H1 (cell line): ENCODE measurements at regions not wholly inside any gene's neighbourhood (a gene's known extent, or its start where the extent isn't known, plus 50 kb on each side); places are given as distances from the start of the nearest gene placed in this dataset.

ENCODE experiments used
- CTCF ChIA-PET: fragments of 300-600 bp; sonication (Branson Sonifier 250); formaldehyde crosslinking; loops from one replicate; lab custom pipeline; 2021; ENCODE audit not compliant: partially characterized antibody; lab: Charles Lee
- POLR2A ChIA-PET: fragments of 300-600 bp; sonication (Branson Sonifier 250); formaldehyde crosslinking; loops from one replicate; lab custom pipeline; 2021; ENCODE audit warnings: inconsistent platforms; ENCODE audit not compliant: partially characterized antibody; lab: Charles Lee
- DNase-seq, 2 experiments: peaks; one replicate each; pipeline versions ENCODE4 v3.0.0 to v3.0.0-alpha.2; 2010 to 2022; ENCODE audit warnings: low spot score in 2 of 2, low read depth in 1 of 2, mixed read lengths in 1 of 2
- FAIRE-seq: peaks from 2 replicates; lab custom pipeline; 2011; peaks lifted over from hg19 to GRCh38; lab: Jason Lieb, UNC
- H2AFZ ChIP-seq: 2 replicates; pipeline ENCODE4 v1.8.1; 2012; ENCODE audit warnings: low read length, inconsistent platforms
- H2AK5ac ChIP-seq: 2 replicates; pipeline ENCODE4 v1.6.1; 2013; ENCODE audit warnings: low read depth, low read length
- H2BK120ac ChIP-seq: replicated peaks from 2 replicates; pipeline ENCODE3; 2013; ENCODE audit warnings: low read depth, low read length, inconsistent platforms
- H2BK12ac ChIP-seq: 2 replicates; pipeline ENCODE4 v1.6.1; 2013; ENCODE audit warnings: low read depth, low read length
- H2BK15ac ChIP-seq: 2 replicates; pipeline ENCODE4 v1.6.1; 2013; ENCODE audit warnings: low read length
- H2BK20ac ChIP-seq: 2 replicates; pipeline ENCODE4 v1.6.1; 2013; ENCODE audit warnings: low read length
- H2BK5ac ChIP-seq: 2 replicates; pipeline ENCODE4 v1.6.1; 2013; ENCODE audit warnings: low read depth, low read length
- H3K14ac ChIP-seq: 2 replicates; pipeline ENCODE4 v1.6.1; 2013; ENCODE audit warnings: inconsistent platforms; ENCODE audit not compliant: insufficient read length
- H3K18ac ChIP-seq: 2 replicates; pipeline ENCODE4 v1.6.1; 2013; ENCODE audit warnings: low read length; ENCODE audit errors: extremely low read depth
- H3K23ac ChIP-seq: 2 replicates; pipeline ENCODE4 v1.6.1; 2013; ENCODE audit warnings: inconsistent platforms; ENCODE audit not compliant: insufficient read length
- H3K23me2 ChIP-seq: 2 replicates; pipeline ENCODE4 v1.6.1; 2013; ENCODE audit warnings: low read depth, low read length
- H3K27ac ChIP-seq: 2 replicates; pipeline ENCODE4 v1.6.1; 2011; ENCODE audit warnings: low read depth, low read length, inconsistent platforms
- H3K27me3 ChIP-seq, 4 experiments: replicated peaks in 1 of 4; 1 replicate in 1 of 4; 2 replicates in 3 of 4; pipeline versions ENCODE4 v1.6.1 to v1.8.1; 2011 to 2013; ENCODE audit warnings: low read length in 3 of 4, mild to moderate bottlenecking in 3 of 4, inconsistent platforms in 2 of 4, mixed read lengths in 2 of 4, moderate library complexity in 1 of 4; ENCODE audit not compliant: control insufficient read depth in 3 of 4, insufficient read depth in 3 of 4; ENCODE audit errors: extremely low read depth in 1 of 4
- H3K36me3 ChIP-seq, 4 experiments: 2 replicates each; pipeline versions ENCODE4 v1.6.1 to v1.8.1; 2011 to 2013; ENCODE audit warnings: mild to moderate bottlenecking in 4 of 4, low read length in 3 of 4, moderate library complexity in 2 of 4, control low read depth in 1 of 4, inconsistent platforms in 1 of 4; ENCODE audit not compliant: insufficient read depth in 4 of 4, control insufficient read depth in 2 of 4
- H3K4ac ChIP-seq: replicated peaks from 2 replicates; pipeline ENCODE3; 2013; ENCODE audit warnings: low read length, low read depth, mixed read lengths, inconsistent platforms; ENCODE audit not compliant: insufficient read length
- H3K4me1 ChIP-seq, 4 experiments: replicated peaks in 1 of 4; 1 replicate in 1 of 4; 2 replicates in 3 of 4; pipeline versions ENCODE4 v1.6.1 to v1.8.1; 2011 to 2013; ENCODE audit warnings: low read length in 3 of 4, inconsistent platforms in 2 of 4, mixed read lengths in 1 of 4; ENCODE audit not compliant: insufficient read depth in 4 of 4, control insufficient read depth in 3 of 4
- H3K4me2 ChIP-seq, 2 experiments: 2 replicates each; pipeline versions ENCODE4 v1.6.1 to v1.8.1; 2011 to 2013; ENCODE audit warnings: low read depth in 2 of 2, low read length in 2 of 2, control low read depth in 1 of 2, inconsistent platforms in 1 of 2, mild to moderate bottlenecking in 1 of 2; ENCODE audit not compliant: insufficient read depth in 1 of 2
- H3K4me3 ChIP-seq, 4 experiments: fragments of 200-600, 300-600 bp in 1 of 4; sonication (generic), shearing (Covaris generic), sonication (Bioruptor Twin) in 1 of 4; 2 replicates each; pipeline versions ENCODE4 v1.5.1 to v1.8.1; 2011 to 2016; ENCODE audit warnings: low read length in 4 of 4, low read depth in 3 of 4, control low read depth in 2 of 4, inconsistent platforms in 2 of 4, mild to moderate bottlenecking in 2 of 4, mixed read lengths in 1 of 4, moderate library complexity in 1 of 4; ENCODE audit not compliant: insufficient read depth in 2 of 4; ENCODE audit errors: extremely low read depth in 1 of 4
- H3K56ac ChIP-seq: replicated peaks from 2 replicates; pipeline ENCODE3; 2013; ENCODE audit warnings: low read depth, mild to moderate bottlenecking, mixed read lengths, low read length, inconsistent platforms; ENCODE audit not compliant: insufficient read length
- H3K79me1 ChIP-seq: 2 replicates; pipeline ENCODE4 v1.6.1; 2013; ENCODE audit warnings: low read depth, low read length, control low read depth
- H3K79me2 ChIP-seq, 2 experiments: 2 replicates each; pipeline versions ENCODE4 v1.6.1 to v1.8.1; 2012 to 2013; ENCODE audit warnings: low read length in 2 of 2, mild to moderate bottlenecking in 2 of 2, inconsistent platforms in 1 of 2; ENCODE audit not compliant: insufficient read depth in 2 of 2, control insufficient read depth in 1 of 2
- H3K9ac ChIP-seq, 4 experiments: replicated peaks in 1 of 4; 1 replicate in 1 of 4; 2 replicates in 3 of 4; pipeline versions ENCODE4 v1.6.1 to v1.8.1; 2011 to 2013; ENCODE audit warnings: low read depth in 3 of 4, low read length in 3 of 4, control low read depth in 2 of 4, mild to moderate bottlenecking in 2 of 4, moderate library complexity in 2 of 4, inconsistent platforms in 1 of 4; ENCODE audit errors: extremely low read depth in 1 of 4
- H3K9me3 ChIP-seq, 2 experiments: 2 replicates each; pipeline versions ENCODE4 v1.6.1 to v1.8.1; 2012 to 2013; ENCODE audit warnings: mild to moderate bottlenecking in 2 of 2, moderate library complexity in 2 of 2, control low read depth in 1 of 2, inconsistent platforms in 1 of 2, low read depth in 1 of 2, low read length in 1 of 2, mixed read lengths in 1 of 2; ENCODE audit not compliant: insufficient read depth in 2 of 2
- H4K20me1 ChIP-seq, 2 experiments: replicated peaks in 1 of 2; 2 replicates each; pipeline versions ENCODE3 to v1.8.1; 2011 to 2013; ENCODE audit warnings: inconsistent platforms in 2 of 2, low read length in 2 of 2, mild to moderate bottlenecking in 1 of 2; ENCODE audit not compliant: insufficient read depth in 2 of 2, control insufficient read depth in 1 of 2
- H4K5ac ChIP-seq: 2 replicates; pipeline ENCODE4 v1.6.1; 2013; ENCODE audit warnings: low read length, low read depth, mixed read lengths, inconsistent platforms; ENCODE audit not compliant: insufficient read length
- H4K8ac ChIP-seq: 2 replicates; pipeline ENCODE4 v1.8.0; 2013; ENCODE audit warnings: mild to moderate bottlenecking, moderate library complexity, low read length, inconsistent platforms; ENCODE audit not compliant: insufficient read depth; ENCODE audit errors: extremely low read depth
- H4K91ac ChIP-seq: replicated peaks from 2 replicates; pipeline ENCODE3; 2013; ENCODE audit warnings: low read length, mixed read lengths, inconsistent platforms; ENCODE audit not compliant: insufficient read length
- SIX5 ChIP-seq: IDR thresholded peaks from 2 replicates; pipeline ENCODE4 v1.6.1; 2011; ENCODE audit warnings: mild to moderate bottlenecking, low read depth, low read length
- WGBS, 2 experiments: shearing (Covaris generic) in 1 of 2; methylation state at CpG; one replicate each; pipeline versions ENCODE4 v1.1.6 to v1.1.7; 2013 to 2015; ENCODE audit warnings: low lambda C conversion rate in 2 of 2, mixed read lengths in 2 of 2, inconsistent platforms in 1 of 2, low coverage in 1 of 2, missing lambda C conversion rate in 1 of 2; ENCODE audit not compliant: insufficient replicate concordance in 2 of 2, insufficient coverage in 1 of 2, insufficient read length in 1 of 2; ENCODE audit errors: extremely low coverage in 1 of 2, missing lambda C conversion rate in 1 of 2; 5-methylcytosine and 5-hydroxymethylcytosine counted together

- H4K91ac ChIP-seq = no peak overlapping the region
- no peak for DNase-seq
- no peak overlapping the region for H4K8ac ChIP-seq
- H2BK20ac ChIP-seq = 0 out of 2 replicates have a peak overlapping the region, but pooled peaks have one; percentile 13
- H3K4me2 ChIP-seq = no peak overlapping the region
- H3K27ac ChIP-seq = no peak overlapping the region
- no peak overlapping the region for H3K23ac ChIP-seq
- no peak overlapping the region for H3K14ac ChIP-seq
- no peaks in the 10 kb centered on the region for H3K23me2 ChIP-seq
- no peak overlapping the region for H2BK15ac ChIP-seq
- no peak for FAIRE-seq
- no peak overlapping the region for H2BK5ac ChIP-seq
- ChIA-PET CTCF (interaction anchor here (1.0 kb wide), 1 partner anchor 629 kb away, joined by 4 read pairs; no protein-coding TSS in a partner anchor), POLR2A (no interaction called here)
- H2AK5ac ChIP-seq = no peak overlapping the region
- H2AFZ ChIP-seq = no peak overlapping the region
- peaks cover 3 to 5% of the 10 kb centered on the region in 2 experiments; a peak in 2 of 4 replicates for H3K9me3 ChIP-seq
- H3K79me1 ChIP-seq = no peaks in the 10 kb centered on the region
- H3K4me3 ChIP-seq = no peak overlapping the region
- H3K4me1 ChIP-seq = no peaks in the 10 kb centered on the region
- peaks cover 0 to 1% (median 0%) of the 10 kb centered on the region in 4 experiments; a peak in 1 of 7 replicates for H3K27me3 ChIP-seq
- H3K36me3 ChIP-seq = 0 out of 8 replicates have a peak, but pooled peaks cover 0 to 2% (median 0%) of the 10 kb centered on the region in 4 experiments
- no peak overlapping the region for H3K4ac ChIP-seq
- no peak overlapping the region for H4K5ac ChIP-seq
- H4K20me1 ChIP-seq = no peaks in the 10 kb centered on the region
- 94% methylated on average over 4 of the region's 4 CpGs; no CpG with 5 or more reads in 1 of the 2 experiments for WGBS, 2 experiments
- H3K56ac ChIP-seq = no peak overlapping the region
- no peak overlapping the region for H3K18ac ChIP-seq
- H3K79me2 ChIP-seq = no peaks in the 10 kb centered on the region
- no peak overlapping the region for H2BK120ac ChIP-seq
- H3K9ac ChIP-seq = no peak overlapping the region
- H2BK12ac ChIP-seq = no peak overlapping the region; the same call in 1 of the 2 replicates
- no peak for TF ChIP-seq SIX5
- TF ChIP-seq, all 59 proteins: peak for 0
These were observed 665.5 kb downstream of the DCDC2C start for GRCh38 chr2:4368907-4369306.
